IMR-90 (cell line): ENCODE measurements at regions not wholly inside any gene's neighbourhood (a gene's known extent, or its start where the extent isn't known, plus 50 kb on each side); places are given as distances from the start of the nearest gene placed in this dataset.

ENCODE experiments used
- ATAC-seq: fragments of 200-7000 bp; cut with Tn5 transposase; 2 replicates; pipeline ENCODE4 v1.9.1; 2020; ENCODE audit warnings: low read depth, mild to moderate bottlenecking, moderate library complexity
- BruUV-seq: library from RNA; stranded (reverse); fragments of 400-500 nt; replicated peaks from 2 replicates; lab custom pipeline; 2021; lab: Mats Ljungman, UMichigan
- CTCF ChIA-PET: fragments of 300-600 bp; formaldehyde crosslinking; extraction: SDS; loops from one replicate; lab custom pipeline; 2021; ENCODE audit warnings: antibody characterized with exemption; lab: Yijun Ruan, JAX
- POLR2A ChIA-PET: fragments of 300-600 bp; sonication (Branson Sonifier 250); formaldehyde crosslinking; loops from one replicate; lab custom pipeline; 2022; ENCODE audit warnings: antibody characterized with exemption; ENCODE audit not compliant: unreplicated experiment; lab: Charles Lee
- DNase-seq: peaks from one replicate; pipeline ENCODE4 v3.0.0; 2013
- H2AFZ ChIP-seq: replicated peaks from 2 replicates; pipeline ENCODE3; 2013; ENCODE audit warnings: low read length, mild to moderate bottlenecking; ENCODE audit not compliant: poor library complexity
- H2AK5ac ChIP-seq: 2 replicates; pipeline ENCODE4 v1.6.1; 2013; ENCODE audit warnings: low read depth, low read length, inconsistent platforms
- H2AK9ac ChIP-seq: replicated peaks from 2 replicates; pipeline ENCODE3; 2013; ENCODE audit warnings: mild to moderate bottlenecking, low read depth, low read length, moderate library complexity; ENCODE audit not compliant: poor library complexity
- H2BK120ac ChIP-seq: 2 replicates; pipeline ENCODE4 v1.6.1; 2013; ENCODE audit warnings: low read depth, low read length, inconsistent platforms
- H2BK15ac ChIP-seq: 3 replicates; pipeline ENCODE4 v1.6.1; 2013; ENCODE audit warnings: low read depth, low read length, inconsistent platforms
- H2BK20ac ChIP-seq: 2 replicates; pipeline ENCODE4 v1.6.1; 2013; ENCODE audit warnings: low read depth, mild to moderate bottlenecking, inconsistent platforms, low read length, moderate library complexity
- H2BK5ac ChIP-seq: 2 replicates; pipeline ENCODE4 v1.6.1; 2013; ENCODE audit warnings: mild to moderate bottlenecking, low read depth, low read length, inconsistent platforms; ENCODE audit not compliant: poor library complexity, severe bottlenecking
- H3K14ac ChIP-seq: replicated peaks from 2 replicates; pipeline ENCODE4 v1.6.1; 2013; ENCODE audit warnings: low read depth, low read length, inconsistent platforms
- H3K18ac ChIP-seq: 2 replicates; pipeline ENCODE4 v1.6.1; 2013; ENCODE audit warnings: low read depth, low read length, control low read depth
- H3K23ac ChIP-seq: 2 replicates; pipeline ENCODE4 v1.6.1; 2013; ENCODE audit warnings: low read depth, low read length, inconsistent platforms
- H3K27ac ChIP-seq: 2 replicates; pipeline ENCODE4 v1.5.1; 2013; ENCODE audit warnings: mild to moderate bottlenecking, control low read depth, low read length; ENCODE audit not compliant: insufficient read depth
- H3K27me3 ChIP-seq: 2 replicates; pipeline ENCODE4 v1.6.1; 2013; ENCODE audit warnings: low read length; ENCODE audit not compliant: control insufficient read depth, insufficient read depth
- H3K36me3 ChIP-seq: 2 replicates; pipeline ENCODE4 v1.6.1; 2013; ENCODE audit warnings: low read length, mixed read lengths; ENCODE audit not compliant: control insufficient read depth, insufficient read depth
- H3K4ac ChIP-seq: 2 replicates; pipeline ENCODE4 v1.6.1; 2013; ENCODE audit warnings: low read depth, low read length, inconsistent platforms
- H3K4me1 ChIP-seq: 2 replicates; pipeline ENCODE4 v1.6.1; 2013; ENCODE audit warnings: low read length, mixed read lengths; ENCODE audit not compliant: control insufficient read depth, insufficient read depth
- H3K4me2 ChIP-seq: 2 replicates; pipeline ENCODE4 v1.6.1; 2013; ENCODE audit warnings: low read depth, mild to moderate bottlenecking, control low read depth, low read length, moderate library complexity
- H3K4me3 ChIP-seq: 2 replicates; pipeline ENCODE4 v1.5.1; 2013; ENCODE audit warnings: low read depth, mild to moderate bottlenecking, control low read depth, low read length, moderate library complexity; ENCODE audit not compliant: insufficient read depth
- H3K56ac ChIP-seq: 2 replicates; pipeline ENCODE4 v1.6.1; 2013; ENCODE audit warnings: low read length, inconsistent platforms; ENCODE audit not compliant: insufficient read depth; ENCODE audit errors: extremely low read depth
- H3K79me1 ChIP-seq, 2 experiments: 2 replicates each; pipeline ENCODE4 v1.6.1; 2013; ENCODE audit warnings: low read length in 2 of 2, inconsistent platforms in 1 of 2, low read depth in 1 of 2
- H3K9ac ChIP-seq: 2 replicates; pipeline ENCODE4 v1.6.1; 2013; ENCODE audit warnings: low read depth, low read length, control low read depth
- H3K9me1 ChIP-seq: 2 replicates; pipeline ENCODE4 v1.6.1; 2013; ENCODE audit warnings: low read length, inconsistent platforms; ENCODE audit not compliant: insufficient read depth
- H3K9me3 ChIP-seq: 2 replicates; pipeline ENCODE4 v1.6.1; 2013; ENCODE audit warnings: low read length; ENCODE audit not compliant: control insufficient read depth, insufficient read depth
- H4K20me1 ChIP-seq: 2 replicates; pipeline ENCODE4 v1.6.1; 2013; ENCODE audit warnings: low read length, inconsistent platforms; ENCODE audit not compliant: insufficient read depth
- H4K5ac ChIP-seq: 2 replicates; pipeline ENCODE4 v1.6.1; 2013; ENCODE audit warnings: mild to moderate bottlenecking, low read depth, low read length, control low read depth
- H4K8ac ChIP-seq, 2 experiments: 2 replicates each; pipeline ENCODE4 v1.6.1; 2013; ENCODE audit warnings: low read depth in 2 of 2, low read length in 2 of 2, control low read depth in 1 of 2, inconsistent platforms in 1 of 2
- H4K91ac ChIP-seq: 2 replicates; pipeline ENCODE4 v1.6.1; 2013; ENCODE audit warnings: low read depth, low read length, inconsistent platforms; ENCODE audit not compliant: insufficient read depth
- BHLHE40 ChIP-seq: fragments of 150-350 bp; IDR thresholded peaks from 2 replicates; pipeline ENCODE4 v1.6.1; 2016; ENCODE audit warnings: mild to moderate bottlenecking, low read depth, low read length
- MAFK ChIP-seq: IDR thresholded peaks from 2 replicates; pipeline ENCODE4 v1.6.1; 2012; ENCODE audit warnings: low read depth, low read length, improper control_type of control experiment
- MAZ ChIP-seq: IDR thresholded peaks from 2 replicates; pipeline ENCODE4 v1.6.1; 2012; ENCODE audit warnings: low read depth, mild to moderate bottlenecking, low read length, improper control_type of control experiment, moderate library complexity, borderline replicate concordance
- RAD21 ChIP-seq: IDR thresholded peaks from 2 replicates; pipeline ENCODE4 v1.6.1; 2012; ENCODE audit warnings: low read length, improper control_type of control experiment
- SMC3 ChIP-seq: fragments of 150-350 bp; IDR thresholded peaks from 2 replicates; pipeline ENCODE4 v1.6.1; 2016; ENCODE audit warnings: low read depth, mild to moderate bottlenecking, antibody characterized with exemption, low read length, moderate library complexity
- WGBS, 2 experiments: methylation state at CpG; one replicate each; pipeline versions ENCODE4 v1.1.5 to v1.1.7; 2013; ENCODE audit warnings: missing lambda C conversion rate in 2 of 2; ENCODE audit not compliant: insufficient read length in 1 of 2; ENCODE audit errors: extremely low coverage in 2 of 2; 5-methylcytosine and 5-hydroxymethylcytosine counted together
- dilution Hi-C: fragments of 300-500 bp; cut with HindIII; formaldehyde crosslinking; loops from one replicate; pipeline ENCODE4 v1.14.3; 2018; ENCODE audit warnings: low sequenced_read_pairs; ENCODE audit not compliant: unreplicated experiment
- in situ Hi-C: fragments of 300-500 bp; cut with MboI; formaldehyde crosslinking; loops from 3 replicates; pipeline ENCODE4 v1.14.3; 2019; ENCODE audit warnings: low sequenced_read_pairs, inconsistent platforms, mixed read lengths
- intact Hi-C: fragments of 100-400 bp; cut with micrococcal nuclease; formaldehyde crosslinking; loops from 2 replicates; pipeline ENCODE4 v1.10.0; 2022

DNA sequence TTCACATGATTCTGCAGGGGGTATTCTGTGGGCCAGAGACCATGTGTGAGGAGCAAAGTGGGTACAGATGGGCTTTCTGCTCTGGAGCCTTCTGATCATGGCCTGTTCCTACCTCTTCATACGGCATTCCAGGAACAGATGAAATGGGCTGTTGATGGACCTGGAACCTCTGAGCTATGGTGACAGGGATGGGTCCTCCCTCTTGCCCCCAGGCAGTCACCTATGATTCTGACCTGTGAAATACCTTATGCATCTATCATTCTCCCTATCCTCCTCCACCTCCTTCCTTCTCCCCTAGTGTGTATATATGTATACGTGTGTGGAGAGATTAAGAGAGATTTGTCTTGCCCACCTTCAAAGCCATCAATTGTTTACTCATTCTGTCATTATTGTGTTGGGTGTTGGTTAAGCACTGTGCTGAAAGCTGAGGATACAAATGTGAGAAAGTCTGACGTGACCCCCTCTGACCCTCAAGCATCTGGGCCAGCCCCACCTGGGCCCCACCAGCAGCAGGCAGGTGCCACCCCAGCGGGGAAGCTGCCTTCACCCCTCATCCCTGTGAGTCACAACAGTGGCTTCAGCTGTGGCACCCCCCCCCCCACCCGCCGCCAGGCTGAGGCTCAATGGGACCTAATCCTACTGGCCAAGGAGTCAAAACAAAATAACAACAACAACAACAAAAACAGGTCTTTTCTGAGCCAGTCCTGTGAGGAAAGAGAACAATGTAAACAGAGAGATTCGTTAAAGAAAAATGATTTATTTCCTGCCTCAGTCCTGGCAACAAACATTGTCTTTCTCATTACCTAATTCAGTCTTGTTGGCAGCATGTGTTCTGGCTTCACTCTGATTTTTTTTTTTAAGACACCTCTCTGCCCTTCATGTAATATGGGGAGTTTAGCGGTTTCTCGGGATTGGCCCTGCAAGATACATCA lies 103.8 kb upstream of the CDC42EP3 start (continued):
- TF ChIP-seq MAZ (no peak), SMC3 (no peak)

DNA sequence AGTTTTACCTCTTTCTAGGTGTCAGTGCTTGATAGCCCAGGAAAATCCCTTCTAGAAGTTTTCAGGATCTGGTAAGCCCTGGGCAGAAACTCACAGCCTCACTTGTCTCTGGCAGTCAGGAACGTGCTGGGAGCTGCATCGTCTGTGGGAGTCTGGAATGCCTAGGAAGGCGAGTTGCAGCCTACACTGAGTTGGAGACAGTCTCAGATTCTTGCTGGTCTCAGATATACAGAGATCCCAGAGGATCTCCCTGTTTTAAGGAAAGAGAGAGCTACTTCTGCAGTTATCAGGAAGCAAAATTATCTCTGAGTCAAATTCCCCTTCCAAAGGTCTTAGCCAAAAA lies 104.4 kb upstream of the CDC42EP3 start:
- ChIA-PET CTCF (interaction anchor here (0.7 kb wide), 1 partner anchor 107 kb away, joined by 4 read pairs; no protein-coding TSS in a partner anchor), POLR2A (interaction anchor here (0.6 to 1.5 kb wide), 5 partner anchors 8 to 173 kb away, joined by 3 to 6 read pairs (median 4); no protein-coding TSS in a partner anchor)
- H3K4me1 ChIP-seq, result peaks cover 64% of the 10 kb centered on the region
- peak overlapping the region; percentile 98 for H2BK5ac ChIP-seq
- ATAC-seq (peak; percentile 56), DNase-seq (peak; percentile 84)
- no peaks in the 10 kb centered on the region for H3K27me3 ChIP-seq
- peak overlapping the region; percentile 84; the same call in 1 of the 2 replicates for H4K5ac ChIP-seq
- intact Hi-C loops, result no loop called here
- peak overlapping the region; percentile 97; the same call in 1 of the 2 replicates for H3K56ac ChIP-seq
- H3K4me3 ChIP-seq, result no peak overlapping the region
- H2AK9ac ChIP-seq, result peak overlapping the region; percentile 66
- peak overlapping the region; percentile 74; the same call in 1 of the 2 replicates for H2AK5ac ChIP-seq
- H4K8ac ChIP-seq, result peak overlapping the region; percentile 67 to 93
- peak overlapping the region; percentile 99 for H3K4ac ChIP-seq
- peak overlapping the region; percentile 56 for H3K14ac ChIP-seq
- peak overlapping the region; percentile 99 for H2BK20ac ChIP-seq
- no peaks in the 10 kb centered on the region for H3K36me3 ChIP-seq
- WGBS, 2 experiments, result no CpG with 5 or more reads among the region's 3 CpGs
- H3K4me2 ChIP-seq, result peak overlapping the region; percentile 50; the same call in 1 of the 2 replicates
- TF ChIP-seq MAFK (no peak), BHLHE40 (peak; percentile 91), RAD21 (peak; percentile 13; the same call in 1 of the 2 replicates)
- H2AFZ ChIP-seq, result no peak overlapping the region
- peak overlapping the region; percentile 52; the same call in 1 of the 2 replicates for H3K9ac ChIP-seq
- peaks cover 14 to 72% of the 10 kb centered on the region in 2 experiments; a peak in 3 of 4 replicates for H3K79me1 ChIP-seq
- peak overlapping the region; percentile 80 for H2BK15ac ChIP-seq
- peak overlapping the region; percentile 100 for H2BK120ac ChIP-seq
- peak overlapping the region; percentile 99 for H4K91ac ChIP-seq
- H4K20me1 ChIP-seq, result no peaks in the 10 kb centered on the region
- in situ Hi-C loops, result no loop called here
- no TSS peak for BruUV-seq
- H3K9me1 ChIP-seq, result peaks cover 58% of the 10 kb centered on the region
- H3K9me3 ChIP-seq, result no peaks in the 10 kb centered on the region
- H3K27ac ChIP-seq, result peak overlapping the region; percentile 69
- peak overlapping the region; percentile 98 for H3K23ac ChIP-seq
- H3K18ac ChIP-seq, result peak overlapping the region; percentile 93; the same call in 1 of the 2 replicates
- dilution Hi-C loops, result no loop called here
